PC-9 (cell line): ENCODE measurements at regions not wholly inside any gene's neighbourhood (a gene's known extent, or its start where the extent isn't known, plus 50 kb on each side); places are given as distances from the start of the nearest gene placed in this dataset.
"Not testable (repeated sequence)": the region's sequence is repeated elsewhere in the genome, so short reads cannot be mapped to it uniquely, and the experiment has no call there.

Experiments
- BruUV-seq: library from RNA; stranded (reverse); fragments of 400-500 nt; replicated peaks from 2 replicates; lab custom pipeline; 2021; lab: Mats Ljungman, UMichigan
- CTCF ChIA-PET: fragments of 300-600 bp; sonication (Branson Sonifier 250); formaldehyde crosslinking; loops from one replicate; lab custom pipeline; 2022; ENCODE audit warnings: antibody characterized with exemption; lab: Charles Lee
- POLR2A ChIA-PET: fragments of 300-600 bp; sonication (Branson Sonifier 250); formaldehyde crosslinking; loops from one replicate; lab custom pipeline; 2022; ENCODE audit warnings: antibody characterized with exemption; ENCODE audit not compliant: unreplicated experiment; lab: Charles Lee
- DNase-seq, 2 experiments: peaks; one replicate each; pipeline versions ENCODE4 v3.0.0 to v3.0.0-alpha.2; 2015 to 2022; ENCODE audit warnings: mixed read lengths in 1 of 2
- H2AFZ ChIP-seq: fragments of 200-600 bp; sonication (generic); 2 replicates; pipeline ENCODE4 v1.8.1; 2017; ENCODE audit warnings: antibody characterized with exemption
- H3F3A ChIP-seq: fragments of 200-600 bp; sonication (generic); 2 replicates; pipeline ENCODE4 v1.8.1; 2017; ENCODE audit warnings: antibody characterized with exemption, mild to moderate bottlenecking, low read depth; ENCODE audit not compliant: insufficient read depth
- H3K27ac ChIP-seq: fragments of 200-600 bp; sonication (generic); 2 replicates; pipeline ENCODE4 v1.6.1; 2016; ENCODE audit warnings: mixed run types
- H3K27me3 ChIP-seq: fragments of 200-600 bp; sonication (generic); 2 replicates; pipeline ENCODE4 v1.6.1; 2016; ENCODE audit warnings: low read depth, mixed run types; ENCODE audit not compliant: insufficient read depth
- H3K36me3 ChIP-seq: fragments of 200-600 bp; sonication (generic); 2 replicates; pipeline ENCODE4 v1.6.1; 2016; ENCODE audit warnings: low read depth, mixed run types
- H3K4me1 ChIP-seq: fragments of 200-600 bp; sonication (generic); replicated peaks from 2 replicates; pipeline ENCODE4 v1.6.1; 2016; ENCODE audit warnings: mixed run types; ENCODE audit not compliant: insufficient read depth
- H3K4me2 ChIP-seq: fragments of 200-600 bp; sonication (generic); 2 replicates; pipeline ENCODE4 v1.6.1; 2017; ENCODE audit warnings: mixed run types
- H3K4me3 ChIP-seq: fragments of 200-600 bp; sonication (generic); 2 replicates; pipeline ENCODE4 v1.6.1; 2016; ENCODE audit warnings: mixed run types
- H3K79me2 ChIP-seq: fragments of 200-600 bp; sonication (generic); 2 replicates; pipeline ENCODE4 v1.6.1; 2017; ENCODE audit warnings: low read depth, mixed run types
- H3K9me2 ChIP-seq: fragments of 200-600 bp; sonication (generic); 2 replicates; pipeline ENCODE4 v1.8.1; 2017; ENCODE audit warnings: mild to moderate bottlenecking; ENCODE audit not compliant: insufficient read depth
- H3K9me3 ChIP-seq: fragments of 200-600 bp; sonication (generic); 2 replicates; pipeline ENCODE4 v1.8.1; 2016; ENCODE audit warnings: low read depth; ENCODE audit not compliant: insufficient read depth
- H4K20me1 ChIP-seq: fragments of 200-600 bp; sonication (generic); 2 replicates; pipeline ENCODE4 v1.8.1; 2017; ENCODE audit not compliant: insufficient read depth
- CTCF ChIP-seq: fragments of 200-600 bp; sonication (generic); conservative IDR thresholded peaks from 2 replicates; pipeline ENCODE4 v1.6.1; 2017; ENCODE audit warnings: mixed run types, antibody characterized with exemption, mild to moderate bottlenecking, moderate library complexity
- EZH2 ChIP-seq: fragments of 200-600 bp; sonication (generic); IDR thresholded peaks from 2 replicates; pipeline ENCODE4 v1.8.0; 2017; ENCODE audit warnings: antibody characterized with exemption, low read depth
- intact Hi-C: fragments of 100-400 bp; cut with micrococcal nuclease; formaldehyde crosslinking; loops from one replicate; pipeline ENCODE4 v1.10.0; 2022; ENCODE audit not compliant: unreplicated experiment

GRCh38 chr6:168380166-168380955 is 60.6 kb upstream of the SMOC2 start:
- H2AFZ ChIP-seq, H4K20me1 ChIP-seq, H3K9me2 ChIP-seq, POLR2A ChIA-PET, H3K79me2 ChIP-seq, H3K4me3 ChIP-seq, CTCF ChIA-PET, H3F3A ChIP-seq, intact Hi-C loops, H3K36me3 ChIP-seq, H3K9me3 ChIP-seq, DNase-seq, BruUV-seq, H3K27ac ChIP-seq, H3K4me1 ChIP-seq, H3K4me2 ChIP-seq: not testable (repeated sequence)
- H3K27me3 ChIP-seq: peaks cover 45% of the 10 kb centered on the region

GRCh38 chr6:168380956-168381605 is 59.9 kb upstream of the SMOC2 start:
- Histone ChIP-seq H3K79me2 (no peaks in the 10 kb centered on the region), H3K4me2 (no peak overlapping the region), H4K20me1 (no peaks in the 10 kb centered on the region), H3F3A (peaks cover 7% of the 10 kb centered on the region; the same call in 1 of the 2 replicates), H3K36me3 (no peaks in the 10 kb centered on the region), H3K4me1 (no peaks in the 10 kb centered on the region), H3K27ac (no peak overlapping the region), H3K27me3 (peaks cover 45% of the 10 kb centered on the region), H3K9me2 (no peaks in the 10 kb centered on the region), H2AFZ (no peak overlapping the region), H3K4me3 (no peak overlapping the region), H3K9me3 (no peaks in the 10 kb centered on the region)
- DNase-seq: no peak
- ChIA-PET CTCF (no interaction called here), POLR2A (no interaction called here)
- no TSS peak for BruUV-seq
- intact Hi-C loops: no loop called here
- TF ChIP-seq CTCF (no peak), EZH2 (no peak)

- no peak overlapping the region for H3K4me3 ChIP-seq
- H3K36me3 ChIP-seq: no peaks in the 10 kb centered on the region
- H2AFZ ChIP-seq: no peak overlapping the region
- H3K79me2 ChIP-seq: no peaks in the 10 kb centered on the region
- H3K27ac ChIP-seq: no peak overlapping the region
- H3K4me2 ChIP-seq: no peak overlapping the region
- no peaks in the 10 kb centered on the region for H3K9me3 ChIP-seq
- ChIA-PET POLR2A (no interaction called here), CTCF (no interaction called here)
- H3K9me2 ChIP-seq: no peaks in the 10 kb centered on the region
- H3F3A ChIP-seq: peaks cover 7% of the 10 kb centered on the region; the same call in 1 of the 2 replicates
- DNase-seq: no peak
- H3K27me3 ChIP-seq: peaks cover 45% of the 10 kb centered on the region
- no TSS peak for BruUV-seq
- intact Hi-C loops: no loop called here
- TF ChIP-seq CTCF (no peak), EZH2 (no peak)
- no peaks in the 10 kb centered on the region for H4K20me1 ChIP-seq
- no peaks in the 10 kb centered on the region for H3K4me1 ChIP-seq
These were observed 59.1 kb upstream of the SMOC2 start for GRCh38 chr6:168381726-168382458.
